A673 (cell line): ENCODE measurements at regions not wholly inside any gene's neighbourhood (a gene's known extent, or its start where the extent isn't known, plus 50 kb on each side); places are given as distances from the start of the nearest gene placed in this dataset.

Source experiments
- BruUV-seq: library from RNA; stranded (reverse); fragments of 400-500 nt; replicated peaks from 2 replicates; lab custom pipeline; 2021; lab: Mats Ljungman, UMichigan
- CTCF ChIA-PET: fragments of 300-600 bp; sonication (Branson Sonifier 250); formaldehyde crosslinking; loops from one replicate; lab custom pipeline; 2022; ENCODE audit warnings: antibody characterized with exemption; lab: Charles Lee
- POLR2A ChIA-PET: fragments of 300-600 bp; sonication (Branson Sonifier 250); formaldehyde crosslinking; loops from one replicate; lab custom pipeline; 2022; ENCODE audit warnings: antibody characterized with exemption; ENCODE audit not compliant: low non-redundant PET; lab: Charles Lee
- DNase-seq: peaks from one replicate; pipeline ENCODE4 v3.0.0-alpha.2; 2015; ENCODE audit warnings: low spot score
- H3K27ac ChIP-seq: fragments of 200-600 bp; sonication (generic); 2 replicates; pipeline ENCODE4 v1.5.1; 2016; ENCODE audit warnings: mixed run types, low read depth, mild to moderate bottlenecking, mixed read lengths, antibody characterized with exemption, low read length; ENCODE audit not compliant: poor library complexity, severe bottlenecking
- H3K27me3 ChIP-seq: fragments of 200-600 bp; sonication (generic); replicated peaks from 2 replicates; pipeline ENCODE4 v1.6.1; 2017; ENCODE audit warnings: mixed run types, low read depth, mild to moderate bottlenecking, mixed read lengths, antibody characterized with exemption, low read length; ENCODE audit not compliant: insufficient read depth, poor library complexity
- H3K36me3 ChIP-seq: fragments of 200-600 bp; sonication (generic); 2 replicates; pipeline ENCODE4 v1.6.1; 2016; ENCODE audit warnings: mixed run types, mild to moderate bottlenecking, mixed read lengths, antibody characterized with exemption, low read length; ENCODE audit not compliant: insufficient read depth, poor library complexity, severe bottlenecking
- H3K4me1 ChIP-seq: fragments of 200-600 bp; sonication (generic); 2 replicates; pipeline ENCODE4 v1.6.1; 2017; ENCODE audit warnings: mixed run types, mild to moderate bottlenecking, mixed read lengths, antibody characterized with exemption, low read length; ENCODE audit not compliant: insufficient read depth, poor library complexity, severe bottlenecking
- H3K4me3 ChIP-seq: fragments of 200-600 bp; sonication (generic); 2 replicates; pipeline ENCODE4 v1.5.1; 2016; ENCODE audit warnings: low read depth, mixed run types, mild to moderate bottlenecking, mixed read lengths, low read length; ENCODE audit not compliant: poor library complexity, severe bottlenecking
- H3K9me3 ChIP-seq: fragments of 200-600 bp; sonication (generic); 2 replicates; pipeline ENCODE4 v1.6.1; 2016; ENCODE audit warnings: mixed run types, low read depth, mild to moderate bottlenecking, mixed read lengths, antibody characterized with exemption, low read length; ENCODE audit not compliant: poor library complexity, severe bottlenecking
- CTCF ChIP-seq: fragments of 300-800, 200-600 bp; sonication (generic); conservative IDR thresholded peaks from 2 replicates; pipeline ENCODE4 v1.5.1; 2017; ENCODE audit warnings: low read depth, mild to moderate bottlenecking, antibody characterized with exemption, low read length, moderate library complexity, mixed read lengths
- EZH2 ChIP-seq: fragments of 200-600 bp; sonication (generic); IDR thresholded peaks from 2 replicates; pipeline ENCODE4 v1.6.1; 2017; ENCODE audit warnings: borderline replicate concordance, low read depth, mild to moderate bottlenecking, mixed read lengths, antibody characterized with exemption, low read length; ENCODE audit not compliant: poor library complexity, severe bottlenecking
- intact Hi-C: fragments of 100-400 bp; cut with micrococcal nuclease; formaldehyde crosslinking; loops from one replicate; pipeline ENCODE4 v1.10.0; 2022; ENCODE audit not compliant: unreplicated experiment

- ChIA-PET CTCF (no interaction called here), POLR2A (no interaction called here)
- DNase-seq, result no peak
- Histone ChIP-seq H3K4me1 (no peaks in the 10 kb centered on the region), H3K27me3 (peaks cover 5% of the 10 kb centered on the region), H3K9me3 (no peaks in the 10 kb centered on the region), H3K36me3 (no peaks in the 10 kb centered on the region), H3K27ac (no peak overlapping the region), H3K4me3 (no peak overlapping the region)
- BruUV-seq, result no TSS peak
- no peak for TF ChIP-seq CTCF
- intact Hi-C loops, result no loop called here
These were observed 317.6 kb upstream of the SMIM21 start for GRCh38 chr18:75745147-75745546.

- Histone ChIP-seq H3K4me1 (no peaks in the 10 kb centered on the region), H3K36me3 (no peaks in the 10 kb centered on the region), H3K27ac (no peak overlapping the region), H3K4me3 (no peak overlapping the region), H3K9me3 (no peaks in the 10 kb centered on the region), H3K27me3 (peaks cover 5% of the 10 kb centered on the region)
- TF ChIP-seq EZH2 (no peak), CTCF (no peak)
- DNase-seq, result no peak
- BruUV-seq, result no TSS peak
- intact Hi-C loops, result no loop called here
- ChIA-PET CTCF (no interaction called here), POLR2A (no interaction called here)
These were observed 315.0 kb upstream of the SMIM21 start for GRCh38 chr18:75742516-75742915.

- Histone ChIP-seq H3K36me3 (no peaks in the 10 kb centered on the region), H3K9me3 (no peaks in the 10 kb centered on the region), H3K4me3 (no peak overlapping the region), H3K27ac (no peak overlapping the region), H3K27me3 (peaks cover 5% of the 10 kb centered on the region), H3K4me1 (no peaks in the 10 kb centered on the region)
- POLR2A ChIA-PET, result no interaction called here
- TF ChIP-seq EZH2 (no peak), CTCF (no peak)
- CTCF ChIA-PET, result no interaction called here
- intact Hi-C loops, result no loop called here
- DNase-seq, result no peak
- no TSS peak for BruUV-seq
These were observed 312.2 kb upstream of the SMIM21 start for GRCh38 chr18:75739682-75740081.
